ENCODE measurements at regions not wholly inside any gene's neighbourhood (a gene's known extent, or its start where the extent isn't known, plus 50 kb on each side); places are given as distances from the start of the nearest gene placed in this dataset.

DNA sequence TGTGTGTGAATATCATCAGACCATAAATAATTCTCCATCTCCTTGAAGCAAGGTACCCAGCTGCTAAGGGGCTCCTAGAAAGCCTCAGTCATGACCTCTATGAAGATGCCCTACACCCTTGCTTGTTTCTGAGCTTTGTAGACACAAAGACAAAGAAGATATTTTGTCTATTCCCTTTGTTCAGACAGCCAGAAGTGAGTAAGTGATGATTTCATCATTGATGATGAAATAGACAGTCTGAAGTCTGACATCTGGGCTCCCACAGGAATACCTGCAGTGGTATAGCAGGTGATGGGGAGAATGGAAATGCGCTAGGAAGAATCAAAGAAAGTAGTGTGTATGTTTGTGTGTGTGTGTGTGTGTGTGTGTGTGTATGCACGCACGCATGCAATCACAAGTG is 82.2 kb upstream of the DPT start:
- no peak for DNase-seq
- TF ChIP-seq POLR2A (IDR thresholded peaks at IDR 0.05; ENCODE audit: low read length), result no peak
- no peak for TF ChIP-seq GATA1 (IDR thresholded peaks at IDR 0.05; ENCODE audit: low read depth, low read length)

DNA sequence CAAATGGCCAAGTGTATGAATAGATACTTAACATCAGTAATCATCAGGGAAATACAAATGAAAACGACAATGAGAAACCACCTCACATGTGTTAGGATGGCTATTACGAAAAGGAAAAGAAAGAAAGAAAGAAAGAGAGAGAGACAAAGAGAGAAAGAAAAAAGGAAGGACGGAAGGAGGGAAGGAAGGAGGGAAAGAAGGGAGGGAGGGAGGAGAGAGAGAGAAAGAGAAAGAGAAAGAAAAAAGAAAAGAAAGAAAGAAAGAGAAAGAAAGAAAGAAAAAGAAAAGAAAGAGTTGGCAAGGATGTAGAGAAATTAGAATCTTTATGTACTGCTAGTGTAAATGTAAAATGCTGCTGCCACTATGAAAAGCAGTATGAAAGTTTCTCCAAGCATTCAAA is 90.7 kb upstream of the DPT start:
- no peak for DNase-seq
- TF ChIP-seq GATA1 (IDR thresholded peaks at IDR 0.05; ENCODE audit: low read depth, low read length), result no peak
- TF ChIP-seq POLR2A (IDR thresholded peaks at IDR 0.05; ENCODE audit: low read length), result no peak

DNA sequence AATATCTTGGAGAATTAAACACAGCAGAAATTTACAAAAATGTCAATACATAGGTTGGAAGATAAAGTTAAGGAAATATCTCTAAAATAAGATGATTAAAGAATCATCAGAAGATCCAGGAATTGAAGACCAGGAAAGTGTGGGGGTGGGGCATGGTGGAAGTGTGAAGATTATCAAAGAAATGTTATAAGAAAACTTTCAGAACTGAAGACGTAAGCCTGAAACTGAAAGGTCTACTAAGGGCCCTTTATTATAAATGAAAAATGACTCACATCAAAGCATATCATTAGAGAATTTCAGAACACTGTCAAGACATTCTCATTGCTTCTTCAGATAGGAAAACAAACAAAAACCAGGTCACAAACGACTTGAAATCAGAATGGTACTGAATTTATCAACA is 92.4 kb upstream of the DPT start:
- TF ChIP-seq POLR2A (IDR thresholded peaks at IDR 0.05; ENCODE audit: low read length), result no peak
- no peak for TF ChIP-seq GATA1 (IDR thresholded peaks at IDR 0.05; ENCODE audit: low read depth, low read length)
- DNase-seq, result no peak

DNA sequence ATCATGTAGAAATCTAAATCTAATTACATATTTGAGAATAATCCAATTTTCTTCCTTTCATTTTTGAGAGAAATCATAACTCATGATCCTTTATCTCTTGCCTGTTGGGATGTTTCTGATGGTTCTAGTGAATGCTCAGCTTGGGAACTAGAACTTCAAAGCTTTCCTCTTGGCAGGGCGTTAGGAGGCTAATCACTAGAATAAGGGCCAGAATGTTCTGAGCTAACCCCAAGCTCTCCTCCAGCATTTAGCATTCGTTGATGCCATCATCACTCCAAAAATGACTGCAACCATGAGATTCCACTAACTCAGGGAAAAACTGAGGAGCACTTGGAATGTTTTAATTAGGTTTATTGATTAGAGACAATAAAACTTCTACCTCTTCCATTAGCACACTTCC is 93.9 kb upstream of the DPT start:
- no peak for DNase-seq
- TF ChIP-seq GATA1 (IDR thresholded peaks at IDR 0.05; ENCODE audit: low read depth, low read length) (no peak), POLR2A (IDR thresholded peaks at IDR 0.05; ENCODE audit: low read length) (no peak)

DNA sequence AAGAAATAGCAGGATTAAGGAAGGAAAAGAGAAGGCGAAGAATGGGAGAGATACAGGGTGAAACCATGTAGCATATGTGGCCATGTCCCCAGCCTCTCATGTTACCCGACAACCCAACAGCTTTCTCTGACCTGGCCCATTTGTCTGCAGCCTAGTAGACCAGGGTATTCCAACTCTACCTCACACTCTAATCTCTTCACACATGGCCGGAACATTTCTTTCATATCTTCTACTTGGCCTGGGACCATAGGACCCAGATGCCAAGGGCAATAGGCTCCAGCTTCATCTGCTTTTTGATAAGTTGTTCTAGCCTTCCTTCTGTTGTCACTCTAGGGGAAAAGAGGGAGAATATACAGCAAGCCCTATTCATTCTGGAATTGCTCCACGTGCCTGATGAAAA is 95.0 kb upstream of the DPT start:
- TF ChIP-seq GATA1 (IDR thresholded peaks at IDR 0.05; ENCODE audit: low read depth, low read length), result no peak
- TF ChIP-seq POLR2A (IDR thresholded peaks at IDR 0.05; ENCODE audit: low read length), result no peak

DNA sequence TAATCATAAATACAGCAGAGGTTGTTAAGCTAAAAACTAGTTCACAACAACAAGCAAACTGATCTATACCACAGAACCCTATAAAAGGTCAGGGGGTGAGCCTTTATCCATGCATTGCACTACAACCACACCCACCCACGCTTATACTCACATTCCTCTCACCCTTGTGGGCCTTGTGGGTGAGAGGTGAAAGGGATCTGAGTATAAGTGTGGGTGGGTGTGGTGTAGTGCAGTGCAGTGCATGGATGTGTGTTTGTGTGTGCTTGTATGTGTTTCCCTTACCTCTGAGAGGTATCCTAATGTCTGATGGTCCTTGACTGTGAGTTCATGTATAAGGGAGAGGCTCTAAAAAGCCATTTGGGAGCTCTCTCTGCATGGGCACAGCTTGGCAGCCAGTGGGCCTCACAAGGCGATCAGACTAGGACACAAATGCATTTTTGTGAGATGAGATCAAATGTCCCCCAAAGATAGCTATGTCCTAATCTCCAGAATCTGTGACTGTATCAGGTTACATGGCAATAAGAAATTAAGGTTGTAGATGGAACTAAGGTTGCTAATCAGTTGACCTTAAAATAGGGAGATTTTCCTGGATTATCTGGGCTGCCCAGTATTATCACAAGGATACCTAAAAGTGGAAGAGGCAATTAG is 95.5 kb upstream of the DPT start:
- TF ChIP-seq POLR2A (IDR thresholded peaks at IDR 0.05; ENCODE audit: low read length) (no peak), GATA1 (IDR thresholded peaks at IDR 0.05; ENCODE audit: low read depth, low read length) (no peak)

More for the DNA sequence above, 95.0 kb upstream of the DPT start:
- DNase-seq, result no peak

DNA sequence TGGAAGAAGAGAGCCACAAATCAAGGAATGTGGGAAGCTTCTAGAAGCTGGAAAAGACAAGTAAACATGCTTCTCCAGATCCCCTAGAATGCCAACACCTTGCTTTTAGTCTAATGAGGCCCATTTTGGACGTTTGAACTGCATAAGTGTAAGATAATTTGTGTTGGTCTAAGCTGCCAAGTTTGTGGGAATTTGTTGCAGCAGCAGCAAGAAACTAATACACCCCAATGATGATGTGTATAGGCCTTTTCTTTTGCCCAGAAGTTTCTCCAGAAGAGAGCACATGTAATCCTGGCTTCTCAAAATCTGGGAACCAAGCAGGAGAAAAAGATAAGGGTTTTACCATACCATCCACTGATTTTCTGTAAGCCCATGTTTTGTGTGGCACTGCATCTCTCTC is 96.1 kb upstream of the DPT start:
- no peak for DNase-seq
- TF ChIP-seq POLR2A (IDR thresholded peaks at IDR 0.05; ENCODE audit: low read length), result no peak
- TF ChIP-seq GATA1 (IDR thresholded peaks at IDR 0.05; ENCODE audit: low read depth, low read length), result no peak

More for the DNA sequence above, 95.5 kb upstream of the DPT start:
- no peak for DNase-seq

DNA sequence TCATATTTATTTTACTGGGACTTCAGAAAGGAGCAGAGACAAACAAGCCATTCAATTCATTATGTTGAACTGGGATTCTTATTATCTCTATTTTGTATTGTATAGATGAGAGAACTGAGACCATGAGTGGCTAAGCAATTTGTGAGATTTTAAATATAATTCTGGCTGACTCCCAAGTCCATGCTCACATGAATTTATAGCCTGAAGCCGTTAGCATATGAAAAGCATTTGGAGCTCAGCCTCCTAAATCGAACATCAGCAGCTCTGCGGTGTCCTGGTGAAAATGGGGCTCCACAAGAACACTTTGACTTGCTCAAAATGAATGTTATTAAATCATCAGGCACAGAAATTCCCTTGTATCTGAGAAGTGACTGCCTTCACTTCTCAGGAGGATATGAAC is 96.8 kb upstream of the DPT start:
- TF ChIP-seq POLR2A (IDR thresholded peaks at IDR 0.05; ENCODE audit: low read length) (no peak), GATA1 (IDR thresholded peaks at IDR 0.05; ENCODE audit: low read depth, low read length) (no peak)
- DNase-seq, result no peak

DNA sequence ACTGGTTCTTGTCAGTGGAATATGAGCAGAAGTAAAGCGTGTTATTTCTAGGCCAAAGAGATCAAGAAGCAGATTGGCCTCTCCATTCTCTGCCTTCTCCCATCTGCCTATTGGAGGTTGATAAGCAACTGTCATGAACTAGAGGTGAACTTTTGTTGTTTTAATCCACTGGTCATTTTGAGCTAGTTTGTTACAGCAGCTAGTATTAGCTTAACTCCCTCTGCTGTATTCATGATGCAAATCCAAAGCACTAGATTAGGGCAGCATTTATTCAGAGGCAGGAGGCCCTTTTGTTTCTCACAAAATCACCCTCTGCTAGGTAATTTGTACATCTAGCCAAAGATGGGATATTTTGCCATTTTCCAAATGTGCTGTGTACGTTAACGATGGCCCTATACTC is 97.3 kb upstream of the DPT start:
- no peak for DNase-seq

DNA sequence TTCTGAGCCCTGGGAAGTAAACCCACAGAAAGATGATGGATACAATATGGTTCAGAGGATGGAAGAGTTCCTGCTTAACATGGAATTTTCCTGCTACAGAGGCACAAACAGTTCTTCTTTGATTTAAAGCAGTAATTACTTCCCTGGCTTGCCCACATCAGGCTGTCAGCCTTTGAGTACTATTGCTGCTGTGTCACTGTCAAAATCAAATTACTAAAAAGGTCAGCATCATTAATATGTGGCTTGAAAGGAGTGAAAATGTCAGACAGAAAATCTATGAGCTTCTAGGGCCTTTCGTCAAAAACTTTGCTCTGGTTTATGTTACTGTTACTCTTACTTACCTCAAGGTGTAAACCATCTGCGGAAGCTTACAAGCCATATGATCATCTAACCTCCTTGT is 98.6 kb upstream of the DPT start:
- no peak for DNase-seq
- no peak for TF ChIP-seq POLR2A (IDR thresholded peaks at IDR 0.05; ENCODE audit: low read length)

More for the DNA sequence above, 97.3 kb upstream of the DPT start:
- TF ChIP-seq GATA1 (IDR thresholded peaks at IDR 0.05; ENCODE audit: low read depth, low read length) (no peak), POLR2A (IDR thresholded peaks at IDR 0.05; ENCODE audit: low read length) (no peak)

DNA sequence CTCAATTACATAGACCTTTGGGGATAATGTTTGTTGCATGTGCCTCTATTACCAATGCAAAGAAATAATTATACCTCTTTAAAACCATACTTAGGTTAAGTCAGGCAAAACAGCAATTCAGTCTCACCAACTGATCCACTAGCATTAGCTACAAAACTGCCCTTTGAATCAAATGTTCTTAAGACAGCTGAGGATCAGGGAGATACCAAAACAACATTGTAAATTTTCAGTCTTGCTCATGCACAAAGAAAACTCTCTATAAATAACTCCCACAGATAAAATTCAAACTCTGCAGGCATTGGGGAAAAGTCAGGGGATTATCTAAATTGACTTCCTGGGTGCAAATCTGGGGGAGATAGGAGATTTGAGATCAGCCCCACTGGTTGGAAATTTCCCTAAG is 100.9 kb upstream of the DPT start:
- TF ChIP-seq POLR2A (IDR thresholded peaks at IDR 0.05; ENCODE audit: low read length), result no peak
- TF ChIP-seq GATA1 (IDR thresholded peaks at IDR 0.05; ENCODE audit: low read depth, low read length), result no peak

DNA sequence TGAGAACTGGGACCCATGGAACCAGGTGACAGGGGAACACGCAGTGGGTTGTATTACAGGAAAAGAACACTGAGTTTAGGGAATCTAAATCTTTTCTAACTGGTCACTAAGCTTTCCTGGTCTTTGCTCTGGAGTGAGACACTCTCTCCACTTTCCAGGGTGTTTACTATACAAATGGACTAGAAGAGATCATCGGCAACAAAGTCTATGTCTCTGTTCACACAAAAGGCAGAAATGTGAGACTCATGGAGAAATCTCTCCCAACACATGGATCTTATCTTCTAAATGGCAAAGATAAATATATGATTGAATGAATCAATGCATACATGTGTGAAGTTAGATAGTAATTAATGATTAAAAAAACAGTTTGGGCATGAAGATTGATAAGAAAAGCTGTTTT is 101.6 kb upstream of the DPT start:
- no peak for DNase-seq
- TF ChIP-seq POLR2A (IDR thresholded peaks at IDR 0.05; ENCODE audit: low read length) (no peak), GATA1 (IDR thresholded peaks at IDR 0.05; ENCODE audit: low read depth, low read length) (no peak)

More for the DNA sequence above, 100.9 kb upstream of the DPT start:
- no peak for DNase-seq

DNA sequence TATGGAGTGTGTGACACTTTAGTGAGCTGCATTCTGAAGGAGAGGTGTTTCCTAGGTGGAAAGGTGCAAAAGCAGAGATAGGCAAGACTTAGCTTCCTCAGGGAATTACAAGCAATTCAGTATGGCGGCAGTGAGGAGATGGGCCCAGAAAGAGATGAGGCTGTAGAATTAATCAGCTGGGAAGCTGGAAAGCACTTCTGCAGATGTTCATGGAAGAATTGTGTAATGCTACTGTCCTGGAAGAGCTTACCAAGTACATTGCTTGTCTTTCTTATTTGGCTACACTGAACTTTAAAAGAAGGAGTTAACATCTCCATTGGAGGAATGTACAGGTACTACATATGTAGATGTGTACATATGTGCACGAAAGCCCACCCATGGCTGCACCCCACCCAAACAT is 103.7 kb upstream of the DPT start:
- no peak for DNase-seq
- TF ChIP-seq POLR2A (IDR thresholded peaks at IDR 0.05; ENCODE audit: low read length) (no peak), GATA1 (IDR thresholded peaks at IDR 0.05; ENCODE audit: low read depth, low read length) (no peak)

DNA sequence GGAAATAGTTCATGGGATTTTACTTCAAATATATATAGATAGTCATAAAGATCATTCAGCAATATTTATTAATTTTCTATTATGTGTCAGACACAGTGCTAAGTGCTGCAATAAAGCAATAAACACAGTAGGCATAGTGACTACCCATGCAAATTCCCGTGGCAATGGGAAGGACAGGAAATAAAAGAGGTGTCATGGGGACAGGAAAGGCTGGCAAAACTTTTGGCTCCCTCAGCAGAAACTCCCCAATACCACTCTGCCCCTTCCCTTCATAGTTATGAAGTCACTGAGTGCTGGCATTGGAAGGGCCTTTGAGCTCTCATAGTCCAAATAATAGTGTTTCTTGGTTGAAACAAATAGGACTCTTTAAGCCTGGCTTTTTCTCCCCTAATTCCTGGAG is 104.4 kb upstream of the DPT start:
- no peak for DNase-seq
- TF ChIP-seq GATA1 (IDR thresholded peaks at IDR 0.05; ENCODE audit: low read depth, low read length) (no peak), POLR2A (IDR thresholded peaks at IDR 0.05; ENCODE audit: low read length) (no peak)

DNA sequence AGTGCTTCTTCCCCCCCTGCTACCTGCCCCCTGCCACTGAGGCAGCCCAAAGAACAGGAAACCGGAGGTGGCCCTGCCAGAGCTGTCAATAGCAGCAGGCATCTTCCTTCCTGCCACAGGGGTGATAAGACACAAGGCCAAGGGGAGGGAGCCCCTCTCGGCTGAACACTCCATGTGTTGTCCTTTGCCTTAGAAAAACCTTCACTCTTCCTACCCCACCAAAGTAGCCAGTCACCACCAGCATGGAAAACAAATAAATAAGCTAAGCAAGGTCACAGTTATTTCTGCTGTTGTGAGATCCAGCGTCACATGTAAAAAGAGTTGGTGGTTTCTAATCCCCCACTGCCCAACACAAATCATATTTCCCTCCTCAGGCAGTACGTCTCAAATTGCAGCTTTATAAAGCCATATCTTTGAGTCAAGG is 104.8 kb upstream of the DPT start:
- DNase-seq, result no peak

More for the DNA sequence above, 104.8 kb upstream of the DPT start:
- no peak for TF ChIP-seq POLR2A (IDR thresholded peaks at IDR 0.05; ENCODE audit: low read length)
- no peak for TF ChIP-seq GATA1 (IDR thresholded peaks at IDR 0.05; ENCODE audit: low read depth, low read length)
